ENCODE measurements at regions not wholly inside any gene's neighbourhood (a gene's known extent, or its start where the extent isn't known, plus 50 kb on each side); places are given as distances from the start of the nearest gene placed in this dataset.

GRCh38 chr4:170724191-170724590 lies 634.4 kb upstream of the AADAT start:
- no peak for TF ChIP-seq CTCF (IDR thresholded peaks at IDR 0.05)
- TF ChIP-seq POLR2A (IDR thresholded peaks at IDR 0.05), result no peak
